BE2C (cell line): ENCODE measurements at regions not wholly inside any gene's neighbourhood (a gene's known extent, or its start where the extent isn't known, plus 50 kb on each side); places are given as distances from the start of the nearest gene placed in this dataset.

Experiments used
- DNase-seq: peaks from one replicate; pipeline ENCODE4 v3.0.0-alpha.2; 2020
- H3K27me3 ChIP-seq: fragments of 250-450 bp; sonication (Bioruptor Pico); 2 replicates; pipeline ENCODE4 v1.5.1; 2020; ENCODE audit warnings: mild to moderate bottlenecking
- H3K36me3 ChIP-seq: fragments of 250-450 bp; sonication (Bioruptor Pico); 2 replicates; pipeline ENCODE4 v1.5.1; 2020; ENCODE audit warnings: mild to moderate bottlenecking
- H3K4me1 ChIP-seq: fragments of 250-450 bp; sonication (Bioruptor Pico); 2 replicates; pipeline ENCODE4 v1.5.1; 2020
- H3K4me3 ChIP-seq: 2 replicates; pipeline ENCODE4 v1.5.1; 2011; ENCODE audit warnings: low read depth, low read length
- H3K9me3 ChIP-seq: fragments of 250-450 bp; sonication (Bioruptor Pico); 2 replicates; pipeline ENCODE4 v1.5.1; 2020
- CTCF ChIP-seq: IDR thresholded peaks from 2 replicates; pipeline ENCODE4 v1.5.1; 2012; ENCODE audit warnings: mild to moderate bottlenecking, low read depth, low read length

- Histone ChIP-seq H3K9me3 (no peaks in the 10 kb centered on the region), H3K27me3 (0 out of 2 replicates have a peak, but pooled peaks cover 4% of the 10 kb centered on the region), H3K4me1 (no peaks in the 10 kb centered on the region), H3K36me3 (no peaks in the 10 kb centered on the region), H3K4me3 (no peak overlapping the region)
- TF ChIP-seq CTCF, result no peak
- DNase-seq, result no peak
Observed at GRCh38 chr18:33802955-33803354, 224.9 kb downstream of the ASXL3 start.
